Heart left ventricle (tissue), 13 donors: ENCODE measurements at regions not wholly inside any gene's neighbourhood (a gene's known extent, or its start where the extent isn't known, plus 50 kb on each side); places are given as distances from the start of the nearest gene placed in this dataset.

Experiments
- CTCF ChIP-seq, 12 donors: fragments of 200-600 bp; sonication (generic) in 4 of 12; IDR thresholded peaks; one replicate each; pipeline versions ENCODE4 v1.5.0 to v1.8.0; 2018 to 2022; ENCODE audit warnings: antibody characterized with exemption in 12 of 12, mild to moderate bottlenecking in 5 of 12
- POLR2A ChIP-seq, 2 donors: fragments of 450-650 bp; IDR thresholded peaks; one replicate each; pipeline ENCODE4 v1.6.1; 2017; ENCODE audit warnings: antibody characterized with exemption in 2 of 2, mild to moderate bottlenecking in 2 of 2, moderate library complexity in 2 of 2
- donor health status: ischemic (EF 13 %, LVEDD 7.1; RV severe dilation, severe dysfunction).
- donor health status: DM: no; HTN: yes; CAD: no.
- donor health status: DM: no; HTN: no; CAD: no.
- donor health status: ischemic (EF 25% LVEDD 6.9; RV normal size, moderate dysfunction).
- donor health status: ischemic (EF 25% LVEDD 5.7; RV mildly dilated, moderate dysfunction).
- donor health status: ischemic (EF 35%, LVEDD 5.7; RV mildly dilated, moderate dysfunction).
- donor health status: nonischemic (EF 11% LVEDD 7.7; RV severe dilation, severe dysfunction).
- donor health status: DM: yes; HTN: yes; CAD: no.
- donor health status: PGD.
- donor health status: ischemic (EF 29% LVEDD 5.4; RV normal size, mild dysfunction).
- donor health status: nonischemic (EF 23%, LVEDD 6.1; RV moderate dilation, normal function).

- TF ChIP-seq POLR2A (IDR thresholded peaks at IDR 0.05) (no peak), CTCF (IDR thresholded peaks at IDR 0.05) (no peak)
Observed at GRCh38 chr12:62196146-62196545, 64.1 kb upstream of the USP15 start.
